HUDEP-2 (cell line): ENCODE measurements at regions not wholly inside any gene's neighbourhood (a gene's known extent, or its start where the extent isn't known, plus 50 kb on each side); places are given as distances from the start of the nearest gene placed in this dataset.

Experiments
- DNase-seq, 76 experiments: peaks; one replicate each; lab custom pipeline; 2025; ENCODE audit not compliant: unreplicated experiment in 76 of 76; lab: John Stamatoyannopoulos, UW

- no peak for DNase-seq
These were observed 1210.4 kb downstream of the ADGRL3 start for GRCh38 chr4:62410371-62411003.

GRCh38 chr4:62408454-62408853, 1208.3 kb downstream of the ADGRL3 start:
- DNase-seq = no peak

GRCh38 chr4:62407534-62407933, 1207.4 kb downstream of the ADGRL3 start:
- no peak for DNase-seq

- DNase-seq = no peak
These were observed 1202.1 kb downstream of the ADGRL3 start for GRCh38 chr4:62402088-62402806.

- peak in 1 of 76 experiments; percentile 18 for DNase-seq
These were observed 1199.1 kb downstream of the ADGRL3 start for GRCh38 chr4:62399242-62399641.

GRCh38 chr4:62398318-62398717, 1198.2 kb downstream of the ADGRL3 start:
- no peak for DNase-seq

GRCh38 chr4:62394766-62395165, 1194.6 kb downstream of the ADGRL3 start:
- DNase-seq = no peak

GRCh38 chr4:62387808-62388207, 1187.7 kb downstream of the ADGRL3 start:
- DNase-seq = no peak

GRCh38 chr4:62377700-62378099, 1177.6 kb downstream of the ADGRL3 start:
- DNase-seq = no peak

GRCh38 chr4:62377245-62377644, 1177.1 kb downstream of the ADGRL3 start:
- no peak for DNase-seq

- DNase-seq = no peak
These were observed 1166.8 kb downstream of the ADGRL3 start for GRCh38 chr4:62366939-62367338.

- DNase-seq = no peak
These were observed 1160.0 kb downstream of the ADGRL3 start for GRCh38 chr4:62360156-62360545.

- DNase-seq = no peak
These were observed 1159.5 kb downstream of the ADGRL3 start for GRCh38 chr4:62359441-62360155.

- no peak for DNase-seq
These were observed 1144.8 kb downstream of the ADGRL3 start for GRCh38 chr4:62344915-62345314.

- DNase-seq = no peak
These were observed 1144.3 kb downstream of the ADGRL3 start for GRCh38 chr4:62344474-62344873.

GRCh38 chr4:62342346-62342745, 1142.2 kb downstream of the ADGRL3 start:
- DNase-seq = no peak

- DNase-seq = no peak
These were observed 1128.4 kb downstream of the ADGRL3 start for GRCh38 chr4:62328526-62328925.

- no peak for DNase-seq
These were observed 1127.6 kb downstream of the ADGRL3 start for GRCh38 chr4:62327612-62328297.

- DNase-seq = no peak
These were observed 1124.1 kb downstream of the ADGRL3 start for GRCh38 chr4:62324215-62324614.

- no peak for DNase-seq
These were observed 1120.5 kb downstream of the ADGRL3 start for GRCh38 chr4:62320612-62321011.

GRCh38 chr4:62302710-62303109, 1102.6 kb downstream of the ADGRL3 start:
- DNase-seq = no peak
